HG03520 (cell line): ENCODE measurements at regions not wholly inside any gene's neighbourhood (a gene's known extent, or its start where the extent isn't known, plus 50 kb on each side); places are given as distances from the start of the nearest gene placed in this dataset.

Experiments used
- ATAC-seq: cut with Tn5 transposase; IDR thresholded peaks from one replicate; pipeline ENCODE4 v1.9.1; 2021; ENCODE audit warnings: mild to moderate bottlenecking, moderate library complexity; ENCODE audit not compliant: unreplicated experiment

DNA sequence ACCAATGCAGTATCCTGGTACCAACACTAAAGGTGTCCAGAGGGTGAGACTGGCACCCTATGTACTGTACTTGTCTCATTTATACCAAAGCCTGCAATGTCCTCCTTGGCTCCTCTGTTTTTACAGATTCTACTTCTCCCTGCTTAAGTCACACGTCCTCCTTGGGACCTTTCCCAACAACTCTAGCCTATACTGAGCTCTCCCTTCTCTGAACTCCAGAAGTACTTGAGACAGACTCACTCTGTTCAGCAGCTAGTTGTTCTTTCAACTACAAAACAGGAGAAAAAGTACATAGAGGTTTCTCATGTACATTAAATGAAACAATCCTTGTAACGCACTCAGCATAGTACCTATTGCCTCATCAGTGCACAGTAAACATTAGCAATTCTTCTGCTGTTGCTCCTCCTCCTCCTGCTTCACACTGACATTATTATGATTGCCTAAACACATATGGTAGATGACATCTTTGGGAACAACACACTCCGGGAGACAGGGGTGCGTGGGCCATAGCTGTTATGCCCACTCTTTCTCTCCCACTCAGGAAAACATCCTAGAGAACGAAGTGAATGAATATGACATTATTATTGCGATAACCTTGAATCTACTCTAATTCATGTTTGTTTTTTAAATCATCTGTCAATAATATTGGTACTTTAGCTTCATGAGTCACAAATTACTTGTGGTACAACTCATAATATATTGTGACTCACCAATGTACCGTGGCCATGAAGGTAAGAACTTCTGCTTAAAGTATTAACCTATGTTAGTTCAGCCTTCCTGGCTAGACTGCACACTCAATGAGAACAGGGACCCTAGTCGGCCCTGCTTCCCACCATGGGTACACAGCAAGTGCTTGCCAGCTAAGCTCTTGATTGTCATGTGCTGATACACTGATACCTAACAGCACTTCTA is 180.3 kb upstream of the ADRA1B start:
- ATAC-seq: no peak

DNA sequence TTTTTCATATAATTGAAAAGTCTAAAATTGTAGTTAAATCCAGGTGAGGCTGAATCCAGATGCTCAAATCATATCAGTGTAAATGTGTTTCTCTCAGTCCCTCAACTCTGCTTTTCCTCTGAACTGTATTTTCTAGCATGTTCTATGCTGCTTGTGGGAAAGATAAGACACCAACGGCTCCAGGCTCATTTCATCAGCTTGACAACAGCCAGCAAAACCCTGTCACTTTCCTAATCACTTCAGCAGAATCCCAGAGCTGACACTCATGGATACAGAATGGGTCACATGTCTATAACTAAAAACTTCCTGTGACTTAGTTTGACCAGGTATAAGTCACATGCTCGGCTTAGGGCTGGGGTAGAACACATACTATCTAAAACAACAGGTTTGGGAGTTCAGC is 179.4 kb upstream of the ADRA1B start:
- ATAC-seq: no peak

DNA sequence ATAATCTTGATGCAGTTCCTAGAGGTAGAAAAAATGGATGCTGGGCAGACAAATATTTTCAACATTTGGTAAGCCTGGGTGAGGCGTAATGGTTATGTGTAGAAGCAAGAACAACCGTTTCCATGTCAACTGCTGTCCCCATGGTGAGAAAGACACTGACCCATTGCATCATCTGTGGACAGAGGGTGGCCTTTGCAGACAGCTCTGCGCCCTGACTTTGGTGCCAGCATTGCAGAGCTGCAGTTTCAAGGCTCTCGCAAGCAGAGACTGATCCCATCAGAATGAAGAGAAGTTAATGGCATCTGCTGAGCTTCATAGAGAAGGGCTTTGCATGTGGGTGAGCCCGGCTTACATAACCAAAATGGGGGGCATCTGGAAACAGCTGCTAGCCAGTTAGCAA is 179.0 kb upstream of the ADRA1B start:
- no peak for ATAC-seq

DNA sequence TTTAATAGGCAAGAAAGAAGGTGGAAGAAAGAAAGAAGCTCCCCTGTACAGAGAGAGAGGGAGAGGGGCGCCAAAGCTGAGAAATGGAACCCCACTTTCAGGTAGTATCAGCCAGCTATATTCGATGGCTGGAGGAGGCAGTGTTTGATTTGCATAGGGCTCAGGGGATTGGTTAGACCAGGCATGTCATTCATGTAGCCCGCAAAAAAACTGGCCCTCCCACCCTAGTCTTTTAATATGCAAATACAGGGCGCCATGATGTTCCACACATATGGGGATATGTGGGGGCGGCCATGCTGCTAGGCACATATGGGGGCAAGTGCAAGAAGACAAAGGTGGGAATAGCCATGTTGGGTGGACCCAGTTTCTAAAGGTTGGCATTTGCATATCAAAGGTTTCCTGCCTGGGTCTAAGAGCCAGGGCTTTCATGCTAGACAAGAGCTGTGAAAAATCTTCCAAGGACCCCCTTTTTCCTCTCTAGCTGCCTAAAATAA is 174.4 kb upstream of the ADRA1B start:
- ATAC-seq: no peak

DNA sequence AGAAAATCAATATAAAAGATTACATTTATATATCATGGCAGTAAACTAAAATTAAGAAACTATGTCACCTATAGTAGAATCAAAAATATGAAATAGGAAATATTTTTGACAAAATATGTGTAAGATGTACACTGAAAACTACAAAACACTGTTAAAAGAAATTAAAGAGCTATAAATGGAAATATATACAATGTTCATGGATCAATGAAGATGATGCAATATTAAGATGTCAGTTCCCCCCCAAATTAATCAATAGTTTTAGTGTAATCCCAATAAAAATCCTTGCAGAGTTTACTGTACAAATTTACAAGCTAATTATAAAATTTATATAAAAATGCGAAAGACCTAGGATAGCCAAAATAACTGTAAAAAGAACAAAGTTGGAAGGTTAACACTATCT is 173.0 kb upstream of the ADRA1B start:
- no peak for ATAC-seq

DNA sequence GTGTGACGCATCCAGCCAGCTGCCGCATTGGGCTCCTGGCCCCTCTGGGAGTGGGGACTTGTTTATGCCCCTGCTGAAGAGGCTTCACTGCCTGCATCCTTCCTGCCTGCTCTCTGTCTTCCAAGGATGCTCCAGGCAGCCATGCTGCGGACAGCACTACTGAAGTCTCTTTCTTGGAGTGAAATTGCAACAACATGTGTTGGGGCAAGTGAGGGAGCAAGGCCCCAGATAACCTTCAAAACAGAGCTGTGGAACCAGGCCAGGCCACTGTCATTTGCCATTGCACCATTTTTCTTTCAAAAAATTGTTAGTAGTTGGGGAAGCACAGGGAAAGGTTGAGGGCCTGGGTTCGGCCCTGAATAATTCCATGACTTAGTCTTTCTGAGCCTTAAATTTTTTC is 169.6 kb upstream of the ADRA1B start:
- no peak for ATAC-seq

DNA sequence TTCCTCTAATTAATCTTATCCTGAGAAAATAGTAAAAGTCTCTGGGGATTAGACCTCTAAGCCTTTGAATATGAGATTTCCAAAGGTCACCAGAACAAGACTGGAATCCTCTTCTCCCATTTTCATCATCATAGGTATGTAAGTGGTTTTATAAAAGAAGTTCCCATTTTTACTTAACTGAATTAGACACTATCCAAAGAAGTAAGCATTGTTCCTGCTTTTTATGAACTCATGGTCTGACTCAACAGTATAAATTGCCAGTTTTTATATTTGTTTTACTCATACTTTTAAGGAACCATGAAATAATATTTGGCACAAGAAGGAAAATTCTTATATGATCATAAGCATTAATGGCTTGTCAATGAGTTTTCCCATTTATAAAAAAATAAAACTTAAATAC is 167.1 kb upstream of the ADRA1B start:
- no peak for ATAC-seq

DNA sequence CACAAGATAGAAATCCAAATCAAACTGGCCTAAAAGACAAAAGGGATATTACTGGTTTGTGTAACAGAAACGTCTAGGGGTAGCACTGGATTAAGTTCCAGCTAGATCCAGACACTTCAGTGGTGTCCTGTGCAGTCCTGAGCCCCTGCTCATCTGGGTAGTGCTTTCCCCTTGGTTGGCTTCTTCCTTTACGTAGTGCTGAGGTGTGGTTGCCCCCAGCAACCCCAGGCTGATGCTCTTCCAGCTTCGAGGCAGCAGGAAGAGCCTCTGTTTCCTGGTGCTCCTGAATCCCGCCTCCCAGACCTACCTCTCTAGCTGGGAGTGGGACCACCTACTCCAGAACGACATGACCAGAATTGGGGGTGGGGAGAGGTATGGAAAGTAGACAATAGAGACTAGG is 166.1 kb upstream of the ADRA1B start:
- no peak for ATAC-seq

DNA sequence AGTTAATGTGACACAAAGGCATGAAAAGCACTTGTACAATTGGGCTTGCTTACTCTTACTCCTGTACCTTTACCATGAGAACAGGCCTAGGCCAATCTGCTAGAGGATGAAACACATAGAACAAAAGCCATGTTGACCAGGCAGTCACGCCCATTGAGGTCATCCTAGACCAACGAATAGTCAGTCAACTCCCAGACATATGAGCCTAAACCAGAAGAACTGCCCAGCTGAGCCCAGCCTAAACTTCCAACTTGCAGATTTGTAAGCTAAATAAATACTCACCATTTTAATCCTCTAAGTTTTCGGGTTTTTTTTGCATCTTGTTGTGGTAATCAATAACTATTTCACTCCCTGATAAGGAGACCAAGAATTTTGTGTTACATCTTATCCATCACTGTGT is 164.8 kb upstream of the ADRA1B start:
- ATAC-seq: no peak

DNA sequence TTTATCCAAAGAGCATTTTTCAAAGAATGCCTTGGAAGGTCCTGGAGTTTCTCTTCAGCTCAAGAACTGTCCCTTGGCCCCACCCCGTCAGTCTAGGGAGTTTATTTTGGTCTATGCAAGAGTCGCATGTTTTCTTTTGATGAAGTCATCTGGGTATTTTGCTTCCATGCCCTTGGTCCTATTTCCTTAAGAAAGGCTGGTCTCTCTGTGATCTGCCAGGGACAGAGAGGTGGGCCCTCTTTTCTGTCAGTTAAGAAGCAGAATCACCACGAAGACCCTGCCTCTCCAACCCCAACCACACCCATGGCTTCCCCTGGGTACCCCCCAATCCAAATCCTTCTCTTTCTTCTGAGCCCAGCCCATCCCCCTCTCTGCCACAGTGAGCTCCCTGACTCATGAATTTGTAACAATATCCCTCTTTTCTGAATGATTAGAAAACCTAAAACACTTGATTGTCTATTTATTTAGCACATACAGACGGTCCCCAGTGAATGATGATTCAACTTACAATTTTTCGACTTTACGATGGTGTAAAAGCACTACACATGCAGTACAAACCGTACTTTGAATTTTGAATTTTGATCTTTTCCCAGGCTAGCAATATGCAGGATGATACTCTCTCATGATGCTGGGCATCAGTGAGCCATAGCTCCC is 163.5 kb upstream of the ADRA1B start:
- no peak for ATAC-seq

DNA sequence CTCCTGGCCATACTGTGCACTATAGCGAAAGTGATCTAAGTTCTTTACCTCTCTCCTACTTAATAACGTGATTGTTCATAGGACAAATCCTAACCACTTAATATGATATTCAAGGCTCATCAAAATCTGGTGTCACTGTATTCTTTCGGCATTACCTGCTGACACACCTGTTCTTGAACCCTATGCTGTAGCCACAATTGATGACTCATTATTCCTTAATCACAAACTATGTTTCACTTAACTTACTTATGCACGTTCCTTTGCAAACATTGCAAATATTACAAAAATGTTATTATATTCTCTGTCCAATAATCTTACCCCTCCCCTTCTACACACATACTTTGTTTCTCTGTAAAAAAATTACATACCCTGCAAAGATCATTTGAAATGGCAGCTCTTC is 158.1 kb upstream of the ADRA1B start:
- no peak for ATAC-seq

DNA sequence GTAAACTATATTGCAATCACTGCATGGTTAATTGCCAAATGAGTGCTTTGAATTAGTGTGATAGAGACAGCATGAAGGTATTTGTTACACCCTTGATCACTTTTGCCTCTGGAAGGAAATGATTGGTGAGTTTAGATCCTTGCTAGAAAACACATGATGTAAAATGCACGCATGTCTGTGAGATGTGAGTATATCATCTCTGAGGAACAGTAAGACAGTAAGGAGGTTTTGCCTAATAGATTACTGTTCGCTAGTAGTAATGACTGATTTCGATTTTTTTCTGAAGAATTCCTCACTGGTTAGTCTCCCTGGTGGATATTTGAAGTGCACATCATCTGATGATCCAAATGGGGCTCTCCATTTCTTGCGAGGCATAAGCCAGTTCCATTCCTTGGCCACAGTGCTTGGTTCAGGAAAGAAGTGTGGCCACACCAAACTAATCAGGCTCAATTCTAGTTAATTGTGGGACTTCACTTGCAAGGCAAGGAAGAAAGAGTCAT is 156.4 kb upstream of the ADRA1B start:
- no peak for ATAC-seq

DNA sequence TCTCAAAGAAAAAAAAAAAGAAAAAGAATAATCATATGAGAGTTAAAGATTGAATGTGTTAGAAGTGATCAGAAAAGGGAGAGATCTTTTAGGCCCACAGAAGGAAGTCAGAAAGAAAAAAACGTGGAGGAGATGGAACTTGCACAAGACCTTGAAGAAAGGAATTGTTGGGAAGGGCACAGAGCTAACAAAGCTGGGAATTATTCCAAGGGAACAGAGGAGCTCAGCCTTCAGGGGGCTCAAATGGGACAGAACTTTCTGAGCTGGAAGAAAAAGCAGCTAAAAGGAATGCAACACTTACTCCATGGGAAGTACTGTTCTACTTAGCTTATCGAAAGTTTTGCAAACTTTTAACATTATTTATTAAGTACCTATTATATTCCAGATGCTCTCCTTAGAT is 153.4 kb upstream of the ADRA1B start:
- ATAC-seq: no peak

DNA sequence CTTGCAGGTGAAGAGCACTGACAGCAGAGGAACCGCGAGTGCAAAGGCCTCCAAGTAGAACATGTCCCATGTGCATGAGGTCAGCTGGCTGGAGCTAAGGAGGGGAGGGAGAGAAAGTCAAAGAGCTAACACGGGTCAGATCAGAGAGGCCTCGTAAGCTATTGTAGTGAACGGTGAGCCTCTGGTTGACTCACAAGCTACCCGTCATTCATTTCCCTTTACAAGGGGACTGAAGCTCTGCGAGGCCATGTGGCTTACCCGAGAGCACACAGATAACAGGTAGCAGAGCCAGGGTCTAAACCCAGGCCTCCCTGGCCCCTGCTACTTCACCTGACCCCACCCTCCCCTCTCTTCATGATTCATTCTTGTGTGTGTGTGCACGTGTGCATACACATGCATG is 152.7 kb upstream of the ADRA1B start:
- no peak for ATAC-seq

DNA sequence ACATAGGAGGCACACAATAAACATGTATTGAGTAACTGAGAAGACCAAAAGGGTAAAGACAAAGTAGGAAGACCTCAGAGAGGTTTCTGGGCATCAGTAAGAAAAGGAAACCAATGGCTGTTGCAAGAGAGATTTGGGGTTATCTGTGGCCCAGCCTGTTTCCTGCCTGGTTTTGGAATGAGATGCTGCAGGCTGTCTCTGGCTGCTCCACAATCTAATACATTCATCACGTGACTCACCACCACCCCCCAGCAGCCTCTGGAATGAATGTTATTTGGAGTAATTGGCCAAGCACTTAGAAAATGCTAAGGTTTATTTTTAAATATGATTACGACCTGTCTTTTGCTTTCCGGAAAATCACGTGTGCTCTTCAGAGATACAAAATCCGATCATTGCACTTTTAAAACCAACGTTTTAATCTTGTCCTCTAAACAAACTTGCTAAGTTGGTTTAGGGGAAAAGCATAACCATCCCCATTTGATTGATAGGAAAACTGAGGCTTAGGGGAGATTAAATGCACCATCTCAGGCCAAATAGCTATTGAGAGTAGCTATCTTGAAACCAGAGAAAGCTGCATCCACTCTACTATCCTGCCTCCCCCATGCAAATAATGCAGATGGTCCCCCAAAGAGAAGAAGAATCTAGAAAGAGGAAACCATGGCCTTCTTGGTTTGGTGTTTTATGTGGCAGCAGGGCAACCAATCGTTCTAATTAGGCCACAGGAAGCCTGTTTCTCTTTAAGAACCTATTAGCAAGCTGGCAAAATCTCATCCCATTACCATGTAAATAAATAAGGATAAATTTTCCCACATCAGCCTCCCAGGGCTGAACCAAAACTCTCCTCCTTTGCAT is 151.8 kb upstream of the ADRA1B start:
- no peak for ATAC-seq

DNA sequence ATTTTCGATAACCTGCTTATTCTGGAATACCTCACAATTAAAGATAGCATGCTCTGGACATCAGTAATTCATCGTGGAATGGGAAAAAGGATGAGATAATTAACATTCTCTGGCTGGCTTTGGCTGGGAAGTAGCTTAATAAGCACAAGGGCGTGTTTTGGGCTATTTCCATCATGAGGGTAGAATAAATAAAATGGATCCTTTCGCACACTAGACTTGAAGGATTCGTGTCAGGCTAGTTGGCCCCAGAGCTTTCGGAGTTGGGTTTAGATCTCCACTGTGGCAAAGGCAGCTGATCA is 151.2 kb upstream of the ADRA1B start:
- no peak for ATAC-seq

DNA sequence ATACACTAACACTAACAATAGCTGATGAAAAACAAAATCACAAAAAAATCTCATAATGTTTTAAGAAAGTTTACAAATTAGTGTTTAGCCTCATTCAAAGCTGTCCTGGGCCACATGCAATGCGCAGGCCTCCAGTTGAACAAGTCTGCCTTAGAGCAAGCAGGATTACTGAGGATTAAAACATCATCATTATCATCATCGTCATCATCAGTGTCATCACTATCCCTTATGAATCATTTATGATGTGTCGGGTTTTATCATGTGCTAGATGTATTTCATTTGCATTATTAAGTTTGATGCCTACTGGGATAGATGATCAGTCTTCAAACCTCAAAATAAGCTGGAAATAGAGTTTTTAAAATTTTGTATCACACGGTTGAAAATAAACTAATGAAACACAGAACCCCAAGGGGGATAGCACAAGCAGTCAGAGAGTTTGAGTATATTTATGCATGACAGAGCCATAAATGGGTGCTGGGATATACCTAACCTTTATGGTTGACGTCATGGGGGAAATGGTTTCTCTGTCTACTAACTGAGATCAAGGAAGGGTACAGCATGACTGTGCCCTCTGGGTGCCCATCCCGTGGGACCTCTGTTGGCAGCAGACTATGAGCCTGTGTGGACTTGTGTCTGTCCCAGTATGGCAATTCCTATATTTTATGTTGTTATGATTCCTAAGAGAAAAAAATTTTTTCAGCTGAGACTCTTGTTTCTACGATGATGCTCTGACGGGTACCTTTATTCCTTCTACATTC is 150.3 kb upstream of the ADRA1B start:
- no peak for ATAC-seq

DNA sequence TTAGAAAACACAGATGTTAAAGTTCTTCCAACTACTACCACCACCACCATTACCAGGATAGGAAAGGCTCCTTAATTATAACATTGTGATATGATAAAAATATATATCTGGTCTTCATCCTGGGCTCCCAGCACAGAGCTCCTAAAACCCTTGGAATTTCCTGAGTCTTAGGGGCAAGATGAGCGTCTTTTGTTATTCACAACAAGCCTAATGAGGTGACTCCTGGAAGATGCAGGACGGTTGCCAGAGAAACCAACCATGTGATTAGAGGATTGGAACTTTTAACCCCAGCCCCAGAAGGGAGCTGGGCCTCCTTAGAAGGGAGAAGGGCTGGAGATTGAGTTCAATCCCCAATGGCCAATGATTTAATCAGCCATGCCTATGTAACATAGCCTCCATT is 148.0 kb upstream of the ADRA1B start:
- no peak for ATAC-seq

DNA sequence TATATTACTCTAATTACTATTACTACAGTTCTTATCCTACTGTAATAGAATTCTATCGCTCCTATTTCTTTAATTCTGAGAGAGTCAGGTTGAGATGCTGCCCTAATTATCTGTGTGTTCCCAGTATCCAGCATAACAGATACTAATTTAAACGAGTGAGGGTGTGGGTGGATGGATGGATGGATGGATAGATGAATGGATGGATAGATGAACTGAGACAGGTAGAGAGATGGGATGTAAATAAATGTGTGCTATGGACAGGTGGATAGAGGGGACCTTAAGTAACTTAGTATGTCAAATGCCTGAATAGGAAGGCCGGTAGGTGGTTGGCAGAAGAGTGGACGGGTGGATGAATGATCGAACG is 143.6 kb upstream of the ADRA1B start:
- no peak for ATAC-seq

DNA sequence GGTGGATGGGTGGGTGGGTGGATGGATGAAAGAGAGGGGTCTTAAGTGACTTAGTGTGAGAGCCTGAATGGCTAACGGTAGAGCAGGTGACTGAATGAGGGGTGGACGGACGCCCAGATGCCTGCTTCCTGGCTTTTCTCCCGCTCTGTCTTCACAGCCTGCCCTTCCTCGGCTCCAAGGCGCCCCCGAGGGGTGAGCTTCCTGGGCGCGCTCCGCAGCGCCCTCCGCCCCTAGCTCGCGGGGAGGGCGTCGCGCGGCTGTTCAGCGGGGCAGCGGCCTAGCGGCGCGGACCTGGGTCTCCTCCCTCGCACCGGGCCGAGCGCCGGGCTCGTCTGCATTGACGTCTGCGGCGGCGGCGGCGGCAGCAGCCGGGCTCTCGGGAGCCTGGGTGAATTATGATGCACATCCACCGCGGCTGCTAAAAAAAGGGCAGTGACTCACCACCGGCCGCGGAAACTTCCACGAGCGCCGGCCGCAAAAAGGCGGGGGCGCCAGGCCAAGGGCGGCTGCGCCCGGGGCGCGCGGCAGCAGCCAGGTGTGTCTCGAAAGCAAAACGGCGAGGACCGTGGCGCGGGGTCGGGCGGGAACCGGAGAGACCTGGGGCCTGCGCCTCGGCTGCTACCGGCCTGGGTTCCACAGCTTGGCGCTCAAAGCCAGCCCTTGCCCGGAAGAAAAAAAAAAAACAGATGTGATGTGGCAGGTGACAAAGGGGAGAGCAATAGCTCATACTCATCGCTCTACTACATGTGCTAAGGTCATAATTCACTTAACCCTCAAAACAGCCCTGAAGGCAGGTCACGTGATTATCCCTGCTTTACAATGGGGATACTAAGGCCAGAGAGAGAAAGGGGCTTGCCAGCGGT is 143.0 kb upstream of the ADRA1B start:
- peak; percentile 94 for ATAC-seq
